ENCODE measurements at regions not wholly inside any gene's neighbourhood (a gene's known extent, or its start where the extent isn't known, plus 50 kb on each side); places are given as distances from the start of the nearest gene placed in this dataset.
"Not testable (repeated sequence)": the region's sequence is repeated elsewhere in the genome, so short reads cannot be mapped to it uniquely, and the experiment has no call there.

- no peak for DNase-seq
Observed at GRCh38 chr5:13214182-13214581, 730.3 kb downstream of the DNAH5 start.

- no peak for DNase-seq
Observed at GRCh38 chr5:13212886-13213285, 731.6 kb downstream of the DNAH5 start.

GRCh38 chr5:13211064-13211463 is 733.4 kb downstream of the DNAH5 start:
- no peak for DNase-seq

GRCh38 chr5:13207112-13207511 is 737.4 kb downstream of the DNAH5 start:
- no peak for DNase-seq

GRCh38 chr5:13201022-13201421 is 743.5 kb downstream of the DNAH5 start:
- no peak for DNase-seq

GRCh38 chr5:13198226-13198625 is 746.3 kb downstream of the DNAH5 start:
- not testable (repeated sequence) for DNase-seq

GRCh38 chr5:13189532-13189931 is 755.0 kb downstream of the DNAH5 start:
- no peak for DNase-seq

GRCh38 chr5:13188371-13188770 is 756.1 kb downstream of the DNAH5 start:
- DNase-seq: no peak

- no peak for DNase-seq
Observed at GRCh38 chr5:13187186-13187585, 757.3 kb downstream of the DNAH5 start.

GRCh38 chr5:13186177-13186576 is 758.3 kb downstream of the DNAH5 start:
- DNase-seq: no peak

- DNase-seq: no peak
Observed at GRCh38 chr5:13179407-13180087, 764.9 kb downstream of the DNAH5 start.

GRCh38 chr5:13143630-13144029 is 800.9 kb downstream of the DNAH5 start:
- no peak for DNase-seq

- DNase-seq: no peak
Observed at GRCh38 chr5:13143214-13143613, 801.3 kb downstream of the DNAH5 start.

- no peak for DNase-seq
Observed at GRCh38 chr5:13133951-13134350, 810.5 kb downstream of the DNAH5 start.

- DNase-seq: no peak
Observed at GRCh38 chr5:13115476-13115875, 829.0 kb downstream of the DNAH5 start.

- no peak for DNase-seq
Observed at GRCh38 chr5:13108265-13108664, 836.2 kb downstream of the DNAH5 start.

GRCh38 chr5:13107537-13107936 is 837.0 kb downstream of the DNAH5 start:
- DNase-seq: no peak

GRCh38 chr5:13081116-13081515 is 863.4 kb downstream of the DNAH5 start:
- DNase-seq: no peak

GRCh38 chr5:13072936-13073335 is 871.6 kb downstream of the DNAH5 start:
- DNase-seq: not testable (repeated sequence)

- DNase-seq: no peak
Observed at GRCh38 chr5:13063088-13063487, 881.4 kb downstream of the DNAH5 start.

- no peak for DNase-seq
Observed at GRCh38 chr5:13045897-13046551, 898.5 kb downstream of the DNAH5 start.

GRCh38 chr5:13034061-13034460 is 910.4 kb downstream of the DNAH5 start:
- no peak for DNase-seq

- DNase-seq: no peak
Observed at GRCh38 chr5:13029211-13029610, 915.3 kb downstream of the DNAH5 start.

- no peak for DNase-seq
Observed at GRCh38 chr5:13027874-13028273, 916.6 kb downstream of the DNAH5 start.

- no peak for DNase-seq
Observed at GRCh38 chr5:13019729-13020128, 924.8 kb downstream of the DNAH5 start.
